A549 (cell line): ENCODE measurements at regions not wholly inside any gene's neighbourhood (a gene's known extent, or its start where the extent isn't known, plus 50 kb on each side); places are given as distances from the start of the nearest gene placed in this dataset.

ENCODE experiments used
- ATAC-seq, 2 experiments: fragments of 200-7000 bp in 1 of 2; fragments of >200 bp in 1 of 2; cut with Nextera tagmentation in 1 of 2; cut with Tn5 transposase in 1 of 2; 3 replicates each; pipeline versions ENCODE4 v1.8.0 to v1.9.1; 2018 to 2020; ENCODE audit warnings: mild to moderate bottlenecking in 1 of 2, moderate library complexity in 1 of 2
- CTCF ChIA-PET: fragments of 300-600 bp; sonication (Branson Sonifier 250); formaldehyde crosslinking; extraction: SDS; loops from one replicate; lab custom pipeline; 2021; ENCODE audit warnings: antibody characterized with exemption, inconsistent platforms; lab: Yijun Ruan, JAX
- POLR2A ChIA-PET: fragments of 350-600 bp; formaldehyde crosslinking; extraction: SDS; loops from one replicate; lab custom pipeline; 2021; ENCODE audit warnings: antibody characterized with exemption, inconsistent platforms; lab: Yijun Ruan, JAX
- DNase-seq, 2 experiments: peaks; one replicate each; pipeline versions ENCODE4 v3.0.0 to v3.0.0-alpha.2; 2011 to 2016; ENCODE audit warnings: low read depth in 1 of 2, low spot score in 1 of 2
- FAIRE-seq: peaks from 2 replicates; lab custom pipeline; 2011; peaks lifted over from hg19 to GRCh38; lab: Jason Lieb, UNC
- H3K27ac ChIP-seq, 2 experiments: fragments of >200 bp; sonication (Bioruptor Twin); formaldehyde crosslinking; 3 replicates each; pipeline ENCODE4 v1.5.1; 2016 to 2017
- H3K4me1 ChIP-seq: fragments of >200 bp; sonication (Bioruptor Twin); formaldehyde crosslinking; 3 replicates; pipeline ENCODE4 v1.6.1; 2016
- H3K4me2 ChIP-seq: fragments of >200 bp; sonication (Bioruptor Twin); formaldehyde crosslinking; 3 replicates; pipeline ENCODE4 v1.6.1; 2016
- H3K4me3 ChIP-seq: fragments of >200 bp; sonication (Bioruptor Twin); formaldehyde crosslinking; 3 replicates; pipeline ENCODE4 v1.5.1; 2016
- H3K9me3 ChIP-seq: fragments of >200 bp; sonication (Bioruptor Twin); formaldehyde crosslinking; 3 replicates; pipeline ENCODE4 v1.6.1; 2016
- ATOH8 ChIP-seq: fragments of 250-450 bp; sonication (Bioruptor Pico); IDR thresholded peaks from 2 replicates; pipeline ENCODE4 v1.5.0; 2020; ENCODE audit warnings: low read depth, mild to moderate bottlenecking, moderate library complexity
- BCL3 ChIP-seq: fragments of >200 bp; sonication (Bioruptor Twin); formaldehyde crosslinking; IDR thresholded peaks from 3 replicates; pipeline ENCODE4 v1.6.1; 2016
- BHLHE40 ChIP-seq: IDR thresholded peaks from 2 replicates; pipeline ENCODE4 v1.6.1; 2012; ENCODE audit warnings: low read depth, low read length, inconsistent platforms
- CBX2 ChIP-seq: fragments of 200-600 bp; sonication (generic); IDR thresholded peaks from 2 replicates; pipeline ENCODE4 v1.6.1; 2016; ENCODE audit warnings: low read depth, mild to moderate bottlenecking, borderline replicate concordance
- EHMT2 ChIP-seq: fragments of 200-600 bp; sonication (generic); IDR thresholded peaks from 2 replicates; pipeline ENCODE4 v1.6.1; 2016; ENCODE audit warnings: antibody characterized with exemption, low read depth, mild to moderate bottlenecking, moderate library complexity
- FOSL2 ChIP-seq, 2 experiments: fragments of 450-650 bp in 1 of 2; fragments of >200 bp in 1 of 2; sonication (Bioruptor Twin) in 1 of 2; formaldehyde crosslinking; IDR thresholded peaks; 2 replicates each; pipeline versions ENCODE4 v1.5.0 to v1.6.1; 2016 to 2020; ENCODE audit warnings: mild to moderate bottlenecking in 1 of 2, moderate library complexity in 1 of 2
- FOXS1 ChIP-seq: fragments of 250-450 bp; sonication (Bioruptor Pico); IDR thresholded peaks from 2 replicates; pipeline ENCODE4 v1.5.0; 2020; ENCODE audit warnings: mild to moderate bottlenecking, moderate library complexity
- GATA3 ChIP-seq: IDR thresholded peaks from 2 replicates; pipeline ENCODE4 v1.6.1; 2012; ENCODE audit warnings: borderline replicate concordance
- HES2 ChIP-seq: fragments of >200 bp; sonication (Bioruptor Twin); formaldehyde crosslinking; IDR thresholded peaks from 2 replicates; pipeline ENCODE4 v1.6.1; 2016
- HEYL ChIP-seq: fragments of 250-450 bp; sonication (Bioruptor Pico); IDR thresholded peaks from 2 replicates; pipeline ENCODE4 v1.8.0; 2021; ENCODE audit warnings: mild to moderate bottlenecking, moderate library complexity
- HOXA7 ChIP-seq: fragments of 250-450 bp; sonication (Bioruptor Pico); IDR thresholded peaks from 2 replicates; pipeline ENCODE4 v1.5.0; 2020; ENCODE audit warnings: mild to moderate bottlenecking, moderate library complexity
- HOXB13 ChIP-seq: fragments of 250-450 bp; sonication (Bioruptor Pico); IDR thresholded peaks from 2 replicates; pipeline ENCODE4 v1.5.0; 2020; ENCODE audit warnings: low read depth, mild to moderate bottlenecking, moderate library complexity
- JUNB ChIP-seq: fragments of >200 bp; sonication (Bioruptor Twin); formaldehyde crosslinking; IDR thresholded peaks from 2 replicates; pipeline ENCODE4 v1.6.1; 2016
- KDM1A ChIP-seq: fragments of 200-600 bp; sonication (generic); IDR thresholded peaks from 2 replicates; pipeline ENCODE4 v1.6.1; 2016; ENCODE audit warnings: low read depth, mild to moderate bottlenecking
- KDM5A ChIP-seq: fragments of 200-600 bp; sonication (generic); IDR thresholded peaks from 2 replicates; pipeline ENCODE4 v1.6.1; 2016; ENCODE audit warnings: antibody characterized with exemption, mild to moderate bottlenecking
- MAX ChIP-seq: IDR thresholded peaks from 2 replicates; pipeline ENCODE4 v1.6.1; 2012
- NFE2L2 ChIP-seq: fragments of 150-350 bp; conservative IDR thresholded peaks from 2 replicates; pipeline ENCODE4 v1.6.1; 2014; ENCODE audit warnings: low read length
- PBX3 ChIP-seq: IDR thresholded peaks from 2 replicates; pipeline ENCODE4 v1.6.1; 2012
- PHF8 ChIP-seq: fragments of 200-600 bp; sonication (generic); IDR thresholded peaks from 2 replicates; pipeline ENCODE4 v1.6.1; 2016; ENCODE audit warnings: low read depth, mild to moderate bottlenecking, antibody characterized with exemption, moderate library complexity, borderline replicate concordance
- POLR2A ChIP-seq: IDR thresholded peaks from 2 replicates; pipeline ENCODE4 v1.6.1; 2012; ENCODE audit warnings: mild to moderate bottlenecking, low read length
- REST ChIP-seq: fragments of 200-600 bp; sonication (generic); IDR thresholded peaks from 2 replicates; pipeline ENCODE4 v1.6.1; 2016; ENCODE audit warnings: antibody characterized with exemption, mild to moderate bottlenecking, moderate library complexity
- RFX5 ChIP-seq: fragments of 450-650 bp; IDR thresholded peaks from 2 replicates; pipeline ENCODE4 v1.7.1; 2014; ENCODE audit warnings: antibody characterized with exemption, mild to moderate bottlenecking, moderate library complexity
- RNF2 ChIP-seq: fragments of 200-600 bp; sonication (generic); IDR thresholded peaks from 2 replicates; pipeline ENCODE4 v1.6.1; 2016; ENCODE audit warnings: low read depth, mild to moderate bottlenecking, antibody characterized with exemption, moderate library complexity, borderline replicate concordance
- SMC3 ChIP-seq: fragments of >200 bp; sonication (Bioruptor Twin); formaldehyde crosslinking; IDR thresholded peaks from 3 replicates; pipeline ENCODE4 v1.6.1; 2018; ENCODE audit warnings: inconsistent platforms
- SREBF2 ChIP-seq: fragments of 450-650 bp; IDR thresholded peaks from 2 replicates; pipeline ENCODE4 v1.6.1; 2014; ENCODE audit warnings: mild to moderate bottlenecking, moderate library complexity
- ZC3H11A ChIP-seq: fragments of 450-650 bp; IDR thresholded peaks from 2 replicates; pipeline ENCODE4 v1.6.1; 2014; ENCODE audit warnings: antibody characterized with exemption, mild to moderate bottlenecking
- ZFP36 ChIP-seq: fragments of 450-650 bp; IDR thresholded peaks from 2 replicates; pipeline ENCODE4 v1.6.1; 2014; ENCODE audit warnings: borderline replicate concordance; ENCODE audit not compliant: partially characterized antibody
- WGBS: methylation state at CpG from one replicate; pipeline ENCODE4 v1.1.6; 2017; ENCODE audit errors: missing lambda C conversion rate; 5-methylcytosine and 5-hydroxymethylcytosine counted together

- H3K27ac ChIP-seq = no peak overlapping the region
- no peak for TF ChIP-seq ZFP36
- TF ChIP-seq HEYL (CRISPR knock-in tag) = no peak
- no peak for TF ChIP-seq MAX
- no peak for TF ChIP-seq PBX3
- no peak for TF ChIP-seq FOXS1 (CRISPR knock-in tag)
- TF ChIP-seq POLR2A = no peak
- no peak for TF ChIP-seq KDM5A
- TF ChIP-seq EHMT2 = no peak
- TF ChIP-seq BCL3 = no peak
- TF ChIP-seq BHLHE40 = no peak
- TF ChIP-seq GATA3 = no peak
- TF ChIP-seq JUNB = no peak
- TF ChIP-seq HOXA7 = no peak
- TF ChIP-seq NFE2L2 = no peak
- no peak for TF ChIP-seq ATOH8 (CRISPR knock-in tag)
- TF ChIP-seq PHF8 = no peak
- TF ChIP-seq RNF2 = no peak
- no peak for TF ChIP-seq REST
- no peak for TF ChIP-seq FOSL2 (IDR thresholded peaks at IDR 0.05)
- no peak for TF ChIP-seq FOSL2 (CRISPR knock-in tag; IDR thresholded peaks at IDR 0.05)
- TF ChIP-seq ZC3H11A = no peak
- CTCF ChIA-PET = no interaction called here
- WGBS = 53% methylated on average over 2 of the region's 2 CpGs
- POLR2A ChIA-PET = no interaction called here
- ATAC-seq (no peak), FAIRE-seq (no peak), DNase-seq (no peak)
- no peaks in the 10 kb centered on the region for H3K4me1 ChIP-seq
- H3K4me2 ChIP-seq = no peak overlapping the region
- H3K4me3 ChIP-seq = no peak overlapping the region
- no peaks in the 10 kb centered on the region for H3K9me3 ChIP-seq
Measured at GRCh38 chr13:50140153-50140552, 124.9 kb downstream of the KCNRG start.

GRCh38 chr13:50140581-50141374 is 125.5 kb downstream of the KCNRG start:
- ChIA-PET POLR2A (no interaction called here), CTCF (no interaction called here)
- FAIRE-seq (no peak), ATAC-seq (no peak), DNase-seq (no peak)
- no peak overlapping the region for H3K4me2 ChIP-seq
- no peaks in the 10 kb centered on the region for H3K9me3 ChIP-seq
- H3K4me3 ChIP-seq = no peak overlapping the region
- H3K4me1 ChIP-seq = no peaks in the 10 kb centered on the region
- TF ChIP-seq SREBF2 (no peak), KDM5A (no peak), SMC3 (no peak), NFE2L2 (no peak), REST (no peak), KDM1A (no peak), HOXB13 (CRISPR knock-in tag) (no peak), CBX2 (no peak), BHLHE40 (no peak), RFX5 (no peak), HES2 (no peak)
- 67% methylated on average over 14 of the region's 14 CpGs for WGBS
- H3K27ac ChIP-seq = no peak overlapping the region
